ENCODE measurements at regions not wholly inside any gene's neighbourhood (a gene's known extent, or its start where the extent isn't known, plus 50 kb on each side); places are given as distances from the start of the nearest gene placed in this dataset.

GRCh38 chr3:44109771-44110361 is 131.8 kb upstream of the TOPAZ1 start:
- Histone ChIP-seq H3K79me1 (ENCODE audit: low read depth, low read length) (no peaks in the 10 kb centered on the region), H3K4me3 (ENCODE audit: low read length in 2 of 2) (no peak overlapping the region), H3K36me3 (replicated peaks in 1 of 2; ENCODE audit: control insufficient read depth in 2 of 2, insufficient read depth in 2 of 2, low read length in 2 of 2) (no peaks in the 10 kb centered on the region), H3K9ac (ENCODE audit: low read depth, low read length, poor library complexity) (no peak overlapping the region), H4K91ac (ENCODE audit: low read depth, low read length, poor library complexity) (no peak overlapping the region), H2BK120ac (ENCODE audit: low read depth, low read length) (no peak overlapping the region), H3K4me2 (ENCODE audit: insufficient read depth, low read length, poor library complexity, severe bottlenecking) (no peak overlapping the region), H3K27me3 (ENCODE audit: control insufficient read depth in 3 of 3, insufficient read depth in 3 of 3, low read depth in 1 of 3, low read length in 3 of 3) (no peaks in the 10 kb centered on the region), H3K9me3 (replicated peaks in 1 of 2; ENCODE audit: control insufficient read depth in 2 of 2, insufficient read depth in 1 of 2, low read depth in 1 of 2, low read length in 2 of 2) (no peaks in the 10 kb centered on the region), H3K18ac (ENCODE audit: low read length) (no peak overlapping the region), H4K8ac (ENCODE audit: low read depth, low read length) (no peak overlapping the region), H3K23ac (ENCODE audit: low read depth, low read length, poor library complexity) (no peak overlapping the region), H3K4ac (ENCODE audit: low read length) (no peak overlapping the region), H2BK15ac (ENCODE audit: low read length) (no peak overlapping the region), H3K14ac (ENCODE audit: low read length) (no peak overlapping the region), H2BK5ac (ENCODE audit: low read length) (no peak overlapping the region), H2BK12ac (ENCODE audit: low read length) (no peak overlapping the region), H3K4me1 (ENCODE audit: control insufficient read depth in 2 of 2, insufficient read depth in 1 of 2, low read depth in 1 of 2, low read length in 2 of 2) (peaks cover 0 to 11% of the 10 kb centered on the region in 2 donors), H2AK5ac (ENCODE audit: low read depth, low read length) (no peak overlapping the region), H2AFZ (ENCODE audit: low read length) (no peak overlapping the region), H3K27ac (replicated peaks; ENCODE audit: low read length) (no peak overlapping the region)
- no peak for DNase-seq (ENCODE audit: low spot score)
- no CpG with 5 or more reads among the region's 7 CpGs for WGBS, 2 donors (ENCODE audit: extremely low coverage in 2 of 2, insufficient read length in 2 of 2, insufficient replicate concordance in 1 of 2)

- Histone ChIP-seq H3K9ac (ENCODE audit: low read depth, low read length, poor library complexity) (no peak overlapping the region), H3K4me2 (ENCODE audit: insufficient read depth, low read length, poor library complexity, severe bottlenecking) (no peak overlapping the region), H2BK5ac (ENCODE audit: low read length) (no peak overlapping the region), H2BK15ac (ENCODE audit: low read length) (no peak overlapping the region), H3K27me3 (ENCODE audit: control insufficient read depth in 3 of 3, insufficient read depth in 3 of 3, low read depth in 1 of 3, low read length in 3 of 3) (no peaks in the 10 kb centered on the region), H3K14ac (ENCODE audit: low read length) (no peak overlapping the region), H3K23ac (ENCODE audit: low read depth, low read length, poor library complexity) (no peak overlapping the region), H3K4ac (ENCODE audit: low read length) (no peak overlapping the region), H3K27ac (replicated peaks; ENCODE audit: low read length) (no peak overlapping the region), H2AFZ (ENCODE audit: low read length) (no peak overlapping the region), H4K91ac (ENCODE audit: low read depth, low read length, poor library complexity) (no peak overlapping the region), H3K36me3 (replicated peaks in 1 of 2; ENCODE audit: control insufficient read depth in 2 of 2, insufficient read depth in 2 of 2, low read length in 2 of 2) (no peaks in the 10 kb centered on the region), H3K18ac (ENCODE audit: low read length) (no peak overlapping the region), H3K9me3 (replicated peaks in 1 of 2; ENCODE audit: control insufficient read depth in 2 of 2, insufficient read depth in 1 of 2, low read depth in 1 of 2, low read length in 2 of 2) (no peaks in the 10 kb centered on the region), H3K79me1 (ENCODE audit: low read depth, low read length) (no peaks in the 10 kb centered on the region), H4K8ac (ENCODE audit: low read depth, low read length) (no peak overlapping the region), H2BK120ac (ENCODE audit: low read depth, low read length) (no peak overlapping the region), H2BK12ac (ENCODE audit: low read length) (no peak overlapping the region), H3K4me3 (ENCODE audit: low read length in 2 of 2) (no peak overlapping the region), H3K4me1 (ENCODE audit: control insufficient read depth in 2 of 2, insufficient read depth in 1 of 2, low read depth in 1 of 2, low read length in 2 of 2) (peaks cover 0 to 10% of the 10 kb centered on the region in 2 donors), H2AK5ac (ENCODE audit: low read depth, low read length) (no peak overlapping the region)
- DNase-seq (ENCODE audit: low spot score) = no peak
- no CpG with 5 or more reads among the region's 9 CpGs for WGBS, 2 donors (ENCODE audit: extremely low coverage in 2 of 2, insufficient read length in 2 of 2, insufficient replicate concordance in 1 of 2)
These were observed 131.0 kb upstream of the TOPAZ1 start for GRCh38 chr3:44110648-44111047.

DNA sequence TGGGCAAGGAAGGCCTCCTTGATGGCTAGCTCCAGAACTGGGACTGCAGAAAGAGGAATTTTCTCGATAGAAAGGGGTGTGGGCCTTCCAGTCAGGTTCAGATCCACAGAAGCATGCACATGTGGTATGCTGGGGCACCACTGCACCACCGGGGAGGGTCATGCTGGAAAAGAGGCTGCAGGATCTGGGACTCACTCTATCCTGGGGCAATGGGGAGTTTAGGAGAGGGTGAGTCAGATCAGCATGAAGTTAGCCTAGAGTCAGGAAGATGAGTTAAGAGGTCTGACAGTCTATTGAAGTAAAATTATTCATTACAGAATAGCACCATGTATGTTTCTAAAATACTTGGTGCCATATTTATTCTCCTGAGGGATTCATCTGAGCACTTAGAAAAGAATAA is 130.2 kb upstream of the TOPAZ1 start:
- no peak overlapping the region for H2AK5ac ChIP-seq (ENCODE audit: low read depth, low read length)
- H3K79me1 ChIP-seq (ENCODE audit: low read depth, low read length) = no peaks in the 10 kb centered on the region
- H4K91ac ChIP-seq (ENCODE audit: low read depth, low read length, poor library complexity) = no peak overlapping the region
- H3K4me3 ChIP-seq (ENCODE audit: low read length in 2 of 2) = no peak overlapping the region
- WGBS, 2 donors (ENCODE audit: extremely low coverage in 2 of 2, insufficient read length in 2 of 2, insufficient replicate concordance in 1 of 2) = no CpG with 5 or more reads among the region's 2 CpGs
- no peaks in the 10 kb centered on the region for H3K27me3 ChIP-seq (ENCODE audit: control insufficient read depth in 3 of 3, insufficient read depth in 3 of 3, low read depth in 1 of 3, low read length in 3 of 3)
- H3K9me3 ChIP-seq (replicated peaks in 1 of 2; ENCODE audit: control insufficient read depth in 2 of 2, insufficient read depth in 1 of 2, low read depth in 1 of 2, low read length in 2 of 2) = no peaks in the 10 kb centered on the region
- H3K36me3 ChIP-seq (replicated peaks in 1 of 2; ENCODE audit: control insufficient read depth in 2 of 2, insufficient read depth in 2 of 2, low read length in 2 of 2) = no peaks in the 10 kb centered on the region
- no peak overlapping the region for H3K27ac ChIP-seq (replicated peaks; ENCODE audit: low read length)
- no peak overlapping the region for H2BK5ac ChIP-seq (ENCODE audit: low read length)
- no peak overlapping the region for H4K8ac ChIP-seq (ENCODE audit: low read depth, low read length)
- H3K9ac ChIP-seq (ENCODE audit: low read depth, low read length, poor library complexity) = no peak overlapping the region
- H2BK120ac ChIP-seq (ENCODE audit: low read depth, low read length) = no peak overlapping the region
- H3K4me1 ChIP-seq (ENCODE audit: control insufficient read depth in 2 of 2, insufficient read depth in 1 of 2, low read depth in 1 of 2, low read length in 2 of 2) = peaks cover 0 to 5% of the 10 kb centered on the region in 2 donors
- no peak overlapping the region for H3K18ac ChIP-seq (ENCODE audit: low read length)
- H3K23ac ChIP-seq (ENCODE audit: low read depth, low read length, poor library complexity) = no peak overlapping the region
- no peak overlapping the region for H3K14ac ChIP-seq (ENCODE audit: low read length)
- no peak overlapping the region for H2AFZ ChIP-seq (ENCODE audit: low read length)
- no peak overlapping the region for H2BK12ac ChIP-seq (ENCODE audit: low read length)
- no peak overlapping the region for H3K4ac ChIP-seq (ENCODE audit: low read length)
- H2BK15ac ChIP-seq (ENCODE audit: low read length) = no peak overlapping the region
- no peak overlapping the region for H3K4me2 ChIP-seq (ENCODE audit: insufficient read depth, low read length, poor library complexity, severe bottlenecking)
- no peak for DNase-seq (ENCODE audit: low spot score)

GRCh38 chr3:44114142-44114541 is 127.5 kb upstream of the TOPAZ1 start:
- Histone ChIP-seq H3K4me1 (ENCODE audit: control insufficient read depth in 2 of 2, insufficient read depth in 1 of 2, low read depth in 1 of 2, low read length in 2 of 2) (peaks cover 0 to 4% of the 10 kb centered on the region in 2 donors), H3K23ac (ENCODE audit: low read depth, low read length, poor library complexity) (peak overlapping the region; percentile 12), H3K27me3 (ENCODE audit: control insufficient read depth in 3 of 3, insufficient read depth in 3 of 3, low read depth in 1 of 3, low read length in 3 of 3) (no peaks in the 10 kb centered on the region), H3K27ac (replicated peaks; ENCODE audit: low read length) (no peak overlapping the region), H2BK5ac (ENCODE audit: low read length) (no peak overlapping the region), H2AK5ac (ENCODE audit: low read depth, low read length) (peak overlapping the region; percentile 8), H2AFZ (ENCODE audit: low read length) (peak overlapping the region; percentile 38), H4K91ac (ENCODE audit: low read depth, low read length, poor library complexity) (no peak overlapping the region), H3K9me3 (replicated peaks in 1 of 2; ENCODE audit: control insufficient read depth in 2 of 2, insufficient read depth in 1 of 2, low read depth in 1 of 2, low read length in 2 of 2) (no peaks in the 10 kb centered on the region), H3K9ac (ENCODE audit: low read depth, low read length, poor library complexity) (no peak overlapping the region), H3K79me1 (ENCODE audit: low read depth, low read length) (no peaks in the 10 kb centered on the region), H4K8ac (ENCODE audit: low read depth, low read length) (no peak overlapping the region), H2BK120ac (ENCODE audit: low read depth, low read length) (no peak overlapping the region), H3K4me2 (ENCODE audit: insufficient read depth, low read length, poor library complexity, severe bottlenecking) (no peak overlapping the region), H3K18ac (ENCODE audit: low read length) (no peak overlapping the region), H3K4ac (ENCODE audit: low read length) (no peak overlapping the region), H3K36me3 (replicated peaks in 1 of 2; ENCODE audit: control insufficient read depth in 2 of 2, insufficient read depth in 2 of 2, low read length in 2 of 2) (no peaks in the 10 kb centered on the region), H2BK15ac (ENCODE audit: low read length) (no peak overlapping the region), H3K4me3 (ENCODE audit: low read length in 2 of 2) (no peak overlapping the region), H3K14ac (ENCODE audit: low read length) (no peak overlapping the region), H2BK12ac (ENCODE audit: low read length) (no peak overlapping the region)
- DNase-seq (ENCODE audit: low spot score) = no peak
- no CpG with 5 or more reads among the region's 12 CpGs for WGBS, 2 donors (ENCODE audit: extremely low coverage in 2 of 2, insufficient read length in 2 of 2, insufficient replicate concordance in 1 of 2)

Data from neuronal stem cell (in vitro differentiated cells).